ENCODE measurements at regions not wholly inside any gene's neighbourhood (a gene's known extent, or its start where the extent isn't known, plus 50 kb on each side); places are given as distances from the start of the nearest gene placed in this dataset.

DNA sequence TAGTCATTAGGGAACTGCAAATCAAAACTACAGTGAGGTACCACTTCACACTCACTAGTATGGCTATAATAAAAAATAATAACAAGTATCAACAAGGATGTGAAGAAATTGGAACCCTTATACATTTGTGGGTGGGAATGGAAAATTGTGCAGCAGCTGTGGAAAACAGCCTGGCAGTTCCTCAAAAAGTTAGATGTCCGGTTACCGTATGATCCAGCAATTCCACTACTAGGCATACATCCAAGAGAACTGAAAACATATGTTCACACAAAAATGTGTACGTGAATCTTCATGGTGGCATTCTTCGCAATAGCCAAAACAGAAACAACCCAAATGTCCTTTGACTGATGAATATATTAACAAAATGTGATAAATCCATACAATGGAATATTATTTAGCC lies 187.9 kb upstream of the LYSMD4 start:
- no peak for DNase-seq (ENCODE audit: low spot score)

DNA sequence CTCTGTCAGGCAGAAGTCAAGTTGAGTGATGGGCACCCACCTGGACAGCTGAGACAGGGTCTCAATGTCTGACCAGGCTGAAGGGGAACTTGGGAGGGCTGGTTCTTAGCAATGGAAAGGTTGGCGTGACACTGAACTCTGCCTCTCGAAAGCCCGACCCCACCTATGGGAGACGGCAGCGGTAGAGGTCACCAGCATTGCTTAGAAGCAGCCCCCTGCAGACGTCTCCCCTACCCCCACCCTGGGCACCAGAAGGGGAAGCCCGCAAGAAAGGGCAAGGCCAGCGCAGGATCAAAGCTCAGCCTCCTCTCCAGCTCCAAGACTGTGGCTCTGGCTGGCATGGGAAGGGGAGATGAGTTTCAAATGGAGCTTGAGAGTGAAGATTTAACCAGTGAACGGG lies 184.8 kb upstream of the LYSMD4 start:
- DNase-seq (ENCODE audit: low spot score) = no peak

DNA sequence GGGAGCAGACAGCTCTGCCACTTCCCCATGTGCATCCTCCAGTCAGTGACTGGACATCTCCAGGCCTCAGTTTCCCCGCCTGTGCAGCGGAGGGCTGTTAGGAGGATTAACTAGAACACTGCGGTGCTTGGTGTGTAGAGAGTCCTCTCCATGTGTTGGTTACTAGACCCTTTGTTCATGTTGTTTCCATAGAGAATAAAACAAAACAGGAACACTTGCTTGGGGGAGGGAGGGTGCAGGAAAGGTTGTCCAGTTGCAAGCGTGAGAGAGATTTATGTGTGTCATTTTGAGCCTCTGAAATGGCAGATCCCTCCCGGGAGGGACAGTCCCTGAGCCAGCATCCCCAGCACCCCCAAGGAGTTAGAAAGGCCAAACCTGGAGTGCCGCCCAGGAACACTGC lies 184.0 kb upstream of the LYSMD4 start:
- no peak for DNase-seq (ENCODE audit: low spot score)

DNA sequence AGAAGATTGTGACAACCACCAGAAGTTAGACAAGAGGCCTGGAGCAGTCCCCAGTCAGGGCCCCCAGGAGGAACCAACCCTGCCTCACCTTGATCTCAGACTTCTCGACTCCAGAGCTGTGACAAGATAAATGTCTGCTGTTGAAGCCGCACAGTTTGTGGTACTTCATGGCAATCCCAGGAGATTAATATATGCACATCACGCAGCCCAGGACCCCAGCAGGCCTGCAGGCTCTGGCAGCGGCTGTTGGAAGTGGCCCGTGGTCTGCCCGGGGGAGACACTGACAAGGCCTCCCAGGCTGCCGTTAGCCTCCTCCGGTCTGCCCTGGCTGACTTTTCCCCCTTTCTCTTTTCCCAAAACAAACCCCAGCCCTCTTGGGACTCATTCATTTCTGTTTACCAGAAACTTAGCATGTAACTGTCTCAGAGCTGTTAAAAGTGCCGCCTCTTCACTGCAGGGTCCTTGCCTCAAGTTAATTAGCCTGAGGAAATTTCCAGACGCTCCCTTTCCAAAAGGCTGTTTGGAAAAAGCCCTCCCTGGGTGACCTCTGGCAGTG lies 183.5 kb upstream of the LYSMD4 start:
- no peak for DNase-seq (ENCODE audit: low spot score)

DNA sequence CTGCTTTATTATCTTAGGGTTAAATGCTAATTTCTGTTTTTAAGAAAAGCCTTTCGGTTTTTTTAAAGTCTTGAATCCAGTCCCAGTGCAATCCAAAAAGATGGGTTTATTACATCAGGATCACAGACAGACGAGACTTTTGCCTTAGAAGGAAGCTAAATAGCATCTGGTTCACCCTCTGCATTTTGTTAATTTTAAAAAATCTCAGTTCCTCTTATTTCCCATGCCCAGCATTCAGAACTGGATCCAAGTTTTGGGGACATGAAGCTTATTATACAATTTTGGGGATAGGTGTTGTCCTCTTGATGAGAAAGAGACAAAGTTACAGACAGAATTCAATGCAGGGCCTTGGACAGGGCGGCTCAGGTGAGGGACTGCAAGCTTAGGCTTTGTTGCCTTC lies 181.5 kb upstream of the LYSMD4 start:
- no peak for DNase-seq (ENCODE audit: low spot score)

DNA sequence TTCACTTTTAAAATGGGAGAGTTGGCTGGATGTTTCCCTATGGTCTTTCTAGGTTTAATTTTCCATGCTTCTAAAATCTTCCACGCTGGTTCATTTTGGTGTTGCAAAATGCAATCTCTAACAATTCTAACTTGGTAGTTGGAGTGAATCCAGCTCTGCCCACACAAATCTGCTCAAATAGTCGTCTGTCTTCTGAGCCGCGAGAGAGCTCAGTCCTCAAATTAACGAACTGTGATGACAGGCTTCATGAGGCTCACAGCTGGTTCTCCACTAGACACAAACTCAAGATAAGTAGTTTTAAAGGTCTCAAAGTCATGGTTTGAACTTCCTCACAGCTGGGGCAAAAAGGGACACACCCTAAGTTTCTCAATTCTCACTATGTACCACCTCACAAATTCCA lies 178.6 kb upstream of the LYSMD4 start:
- DNase-seq (ENCODE audit: low spot score) = no peak

DNA sequence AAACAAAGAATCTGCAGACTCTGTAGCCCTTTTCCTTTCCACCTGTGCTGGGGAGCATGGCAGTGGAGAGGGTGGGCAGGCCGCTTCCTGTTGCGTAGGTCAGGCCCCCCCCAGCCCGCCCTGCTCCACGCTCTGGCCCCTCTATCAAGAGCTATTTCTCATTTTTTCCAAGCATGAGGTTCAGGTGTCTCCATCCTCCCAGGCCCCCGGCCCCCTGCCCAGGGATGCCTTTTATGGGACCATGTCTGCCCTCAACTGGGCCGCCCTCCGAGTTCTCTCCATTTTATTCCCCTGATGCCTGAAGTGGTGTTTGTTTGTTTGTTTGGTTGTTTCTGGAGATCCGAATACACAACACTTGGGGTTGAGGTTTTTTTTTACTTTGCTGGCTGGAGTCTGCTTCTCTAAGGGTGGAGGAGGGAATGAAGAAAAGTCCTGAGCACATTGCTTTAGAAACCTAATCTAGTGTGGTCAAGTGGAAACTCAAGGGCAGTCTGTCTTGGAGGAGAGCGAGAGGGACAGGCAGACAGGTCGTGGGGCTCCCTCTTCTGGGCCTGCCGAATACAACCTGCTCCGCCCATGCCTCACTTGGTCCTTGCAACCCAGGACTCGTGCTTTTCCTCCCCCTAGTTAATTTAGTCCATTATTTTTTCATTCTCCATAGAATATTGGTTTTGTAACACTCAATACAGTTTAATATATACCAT lies 176.5 kb upstream of the LYSMD4 start:
- DNase-seq (ENCODE audit: low spot score) = no peak

DNA sequence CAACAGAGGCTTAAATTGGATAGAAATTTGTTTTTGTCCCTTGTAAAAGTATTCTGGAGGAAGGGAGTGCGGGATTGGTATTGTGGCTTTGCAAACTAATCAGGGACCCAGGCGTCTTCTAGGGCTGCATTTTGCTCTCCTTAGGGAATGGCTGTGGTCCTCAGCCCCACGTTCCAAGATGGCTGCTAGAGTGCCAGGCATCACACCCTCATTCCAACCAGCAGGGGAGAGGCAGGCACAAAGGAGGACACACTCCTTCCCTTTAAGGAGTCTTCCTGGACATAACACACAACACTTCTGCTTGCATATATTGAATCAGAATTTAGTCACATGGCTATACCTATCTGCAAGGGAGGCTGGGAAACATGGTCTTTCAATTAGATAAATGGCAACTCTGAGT lies 174.5 kb upstream of the LYSMD4 start:
- DNase-seq (ENCODE audit: low spot score) = no peak

DNA sequence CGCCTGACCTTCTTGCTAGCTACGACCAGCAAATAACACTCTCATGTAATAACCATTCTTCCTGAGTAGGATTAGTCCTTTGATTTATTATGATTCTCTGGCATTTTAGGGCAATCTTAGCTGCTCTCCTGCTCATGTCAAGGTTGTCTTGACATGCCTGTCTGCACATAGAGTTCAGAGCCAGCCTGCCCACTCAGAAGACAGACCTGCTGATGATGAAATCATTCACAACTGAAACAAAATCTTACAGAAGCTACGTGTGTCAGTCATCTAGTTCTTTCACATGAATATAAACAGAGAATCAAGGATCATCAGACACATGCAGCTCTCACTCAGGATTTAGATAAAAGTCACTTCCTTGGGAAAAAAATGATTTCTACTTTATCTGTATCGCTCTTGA lies 173.6 kb upstream of the LYSMD4 start:
- DNase-seq (ENCODE audit: low spot score) = no peak

DNA sequence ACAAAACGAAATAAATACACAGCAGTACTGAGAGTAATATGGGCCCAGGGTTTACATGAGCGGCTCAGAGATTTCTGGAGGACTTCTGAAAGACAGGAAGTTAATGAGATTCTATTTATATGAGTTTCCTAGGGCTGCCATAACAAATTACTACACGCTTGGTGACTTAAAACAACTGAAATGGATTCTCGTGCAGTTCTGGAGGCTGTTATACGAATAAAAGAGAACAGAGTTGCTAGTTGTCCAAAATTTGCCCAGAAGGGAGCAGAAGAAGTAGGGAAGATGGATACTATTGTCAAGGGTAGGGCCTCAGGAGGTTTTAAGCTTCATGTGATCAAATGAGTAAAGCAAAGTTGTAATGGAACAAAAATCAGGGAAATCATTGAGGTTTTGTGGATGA lies 173.1 kb upstream of the LYSMD4 start:
- no peak for DNase-seq (ENCODE audit: low spot score)

DNA sequence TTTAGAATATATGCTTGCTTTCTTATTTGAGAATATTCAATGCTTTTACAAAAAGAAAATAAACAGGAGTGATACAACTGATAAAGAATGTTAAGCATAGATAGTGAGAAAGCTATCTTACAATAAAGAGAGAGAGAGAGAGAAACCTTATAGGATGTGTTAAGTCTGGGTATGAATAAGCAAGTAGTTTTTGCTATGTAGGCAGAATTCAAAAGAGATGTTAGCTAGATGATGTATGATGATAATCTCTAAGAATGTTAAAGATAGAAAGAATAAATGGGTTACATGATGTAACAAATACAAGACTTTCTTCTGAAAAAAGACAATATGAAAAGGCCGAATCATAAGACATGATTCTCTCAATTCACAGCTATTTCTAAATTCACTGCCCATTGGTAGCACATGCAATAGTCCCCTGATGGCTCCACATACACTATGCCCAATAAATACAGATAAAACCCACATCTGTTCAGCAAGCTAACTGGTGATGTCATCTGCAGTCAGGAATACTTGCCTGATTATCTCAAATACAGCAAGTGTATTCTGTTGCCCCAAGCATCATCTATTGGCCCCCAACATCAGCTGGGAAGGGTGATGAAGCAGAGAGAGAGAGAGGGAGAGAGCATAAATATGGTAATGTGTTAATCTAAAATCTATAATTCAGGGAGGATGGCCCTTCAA lies 169.2 kb upstream of the LYSMD4 start:
- DNase-seq (ENCODE audit: low spot score) = no peak

DNA sequence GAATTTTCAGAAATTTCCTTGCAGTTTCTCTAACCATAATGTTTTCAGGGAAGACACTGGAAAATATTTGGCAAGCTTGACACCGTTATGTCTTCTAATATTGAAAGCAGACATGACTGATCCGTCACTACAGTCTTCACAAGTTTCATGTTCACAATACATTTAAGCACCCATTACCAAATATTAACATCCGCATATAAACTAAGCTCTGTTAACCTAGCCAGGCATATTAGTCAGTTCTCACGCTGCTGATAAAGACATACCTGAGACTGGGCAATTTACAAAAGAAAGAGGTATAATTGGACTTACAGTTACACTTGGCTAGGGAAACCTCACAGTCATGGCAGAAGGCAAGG lies 162.7 kb upstream of the LYSMD4 start:
- DNase-seq (ENCODE audit: low spot score) = no peak

DNA sequence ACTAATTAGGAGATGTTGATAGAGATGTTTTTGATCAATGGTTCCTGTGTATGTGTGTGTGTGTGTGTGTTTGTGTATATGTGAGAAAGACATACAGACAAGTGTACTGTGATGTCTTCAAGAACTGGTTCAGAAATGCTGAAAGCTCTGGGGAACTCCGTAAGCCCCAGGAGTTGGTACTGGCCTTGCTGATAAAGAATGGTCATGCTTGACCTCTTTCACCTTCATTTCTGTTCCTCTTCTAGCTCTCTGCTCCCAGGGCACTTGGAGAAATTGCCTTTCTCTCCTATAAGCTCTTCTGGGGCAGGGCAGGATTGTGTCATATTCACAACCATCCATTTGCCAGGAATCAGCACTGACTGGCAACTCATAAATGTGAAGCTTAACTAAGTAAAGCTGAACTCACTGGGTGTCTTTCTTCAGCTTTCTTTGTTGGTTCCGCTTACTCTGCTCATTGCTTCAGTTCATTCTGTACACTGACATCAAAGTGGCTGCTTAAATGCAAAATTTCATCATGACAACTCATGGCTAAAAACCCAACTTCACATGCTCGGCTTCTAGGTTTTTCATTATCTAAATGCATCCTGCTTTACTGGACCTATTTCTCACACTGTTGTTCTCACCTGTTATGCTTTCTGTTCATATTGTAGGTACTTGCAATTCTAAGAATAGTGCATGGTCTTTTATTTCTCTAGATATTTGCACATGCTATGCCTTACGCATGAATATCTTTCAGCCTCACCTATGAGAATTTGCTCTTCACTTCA lies 162.1 kb upstream of the LYSMD4 start:
- no peak for DNase-seq (ENCODE audit: low spot score)

DNA sequence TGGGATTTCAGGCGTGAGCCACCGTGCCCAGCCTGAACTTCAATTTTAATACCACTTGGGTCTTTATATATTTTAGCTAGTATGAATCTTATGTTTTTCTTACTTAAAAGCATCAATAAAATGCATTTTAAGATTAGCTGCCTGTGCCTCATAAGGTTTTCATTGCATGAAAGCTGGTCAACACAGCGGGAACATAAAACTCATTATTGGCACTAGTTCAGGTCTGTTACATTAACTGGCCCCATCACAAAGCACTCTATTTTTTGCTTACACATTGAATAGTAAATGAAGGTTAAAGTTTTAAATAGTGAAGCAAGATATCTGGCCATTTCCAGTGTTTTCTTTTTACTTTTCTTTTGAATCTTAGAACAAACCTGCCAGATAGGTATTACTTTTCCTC lies 145.6 kb upstream of the LYSMD4 start:
- no peak for DNase-seq (ENCODE audit: low spot score)

DNA sequence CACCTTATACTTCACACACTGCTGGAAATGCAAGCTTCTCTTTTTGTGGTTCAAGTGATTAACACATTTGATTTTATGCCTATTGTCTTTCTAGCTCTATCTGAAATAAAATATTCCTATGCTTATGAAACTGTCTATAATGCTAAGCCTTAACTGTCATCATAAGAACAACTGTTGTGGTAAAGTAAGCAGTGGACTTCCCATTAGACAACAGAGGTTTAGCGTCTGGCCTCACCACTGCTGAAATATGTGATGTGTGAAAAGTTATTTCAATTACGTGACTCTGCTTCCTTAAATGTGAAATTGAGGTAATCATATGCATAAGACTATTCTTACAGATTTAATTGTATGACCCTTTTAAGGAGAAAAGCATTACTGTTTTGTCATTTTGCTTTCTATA lies 140.2 kb upstream of the LYSMD4 start:
- DNase-seq (ENCODE audit: low spot score) = no peak

DNA sequence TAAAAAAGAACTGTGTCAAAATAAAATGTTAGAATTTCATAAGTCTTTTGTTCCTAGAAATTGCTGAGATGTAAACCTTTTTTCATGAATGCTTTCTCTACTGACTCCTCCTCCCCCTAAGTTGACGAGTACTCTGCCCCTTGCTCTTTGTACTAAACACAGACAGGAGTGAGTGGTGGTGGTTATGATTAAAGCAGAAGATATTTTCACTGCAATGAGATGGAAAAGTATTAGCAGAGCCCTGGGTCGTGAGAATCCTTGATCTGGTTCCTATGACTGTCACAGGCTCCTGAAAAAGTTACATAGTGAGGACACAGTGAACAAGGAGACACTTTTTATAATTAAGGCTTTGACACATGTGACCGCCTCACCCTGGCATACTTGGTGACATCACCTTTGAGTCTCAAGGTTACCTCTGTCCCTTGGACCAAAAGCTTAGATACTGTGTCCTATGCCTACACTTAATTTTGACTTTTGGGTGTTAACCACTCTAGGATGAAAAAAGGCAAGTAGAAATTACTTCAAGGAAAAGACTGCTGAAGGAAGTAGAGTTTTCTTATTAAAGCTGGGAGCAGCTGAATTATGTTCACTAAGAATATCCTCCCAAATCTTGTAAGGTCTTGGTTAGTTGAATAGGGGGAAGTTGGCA lies 130.4 kb upstream of the LYSMD4 start:
- DNase-seq (ENCODE audit: low spot score) = no peak

DNA sequence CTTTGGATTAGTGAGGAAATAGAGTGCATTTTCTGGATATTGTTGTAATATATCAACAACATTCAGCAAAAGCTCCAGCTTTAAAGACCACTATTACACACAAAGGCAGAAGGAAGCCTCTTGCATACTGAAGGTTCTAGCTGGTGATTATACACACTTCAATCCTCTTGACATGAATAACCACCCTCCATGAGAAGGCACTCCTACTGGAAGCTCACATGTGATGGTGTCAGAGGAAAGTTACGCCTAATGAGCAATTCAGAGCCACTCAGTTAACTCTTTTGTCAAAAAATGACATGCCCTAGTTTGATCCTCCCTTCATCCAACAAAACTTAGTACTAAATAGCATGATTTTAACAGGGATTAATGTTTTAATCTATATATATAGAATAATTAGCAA lies 124.6 kb upstream of the LYSMD4 start:
- no peak for DNase-seq (ENCODE audit: low spot score)

DNA sequence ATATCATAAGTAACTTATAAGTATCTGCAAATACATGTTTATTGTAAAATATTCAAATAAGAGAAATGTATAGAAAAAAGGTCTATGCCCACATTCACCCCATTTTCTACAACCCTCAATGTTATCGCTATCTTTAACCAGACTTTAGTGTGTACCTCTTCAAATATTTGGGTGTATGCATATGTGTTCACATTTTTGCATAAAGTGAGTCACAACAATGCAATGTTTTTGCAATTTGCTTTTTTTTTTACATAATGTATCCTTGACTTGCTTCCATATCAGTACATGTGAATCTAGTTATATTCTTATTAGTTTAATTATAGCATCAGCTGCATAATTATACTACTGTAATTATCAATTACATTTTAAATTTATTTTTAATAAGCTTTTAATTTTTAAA lies 117.3 kb upstream of the LYSMD4 start:
- no peak for DNase-seq (ENCODE audit: low spot score)

DNA sequence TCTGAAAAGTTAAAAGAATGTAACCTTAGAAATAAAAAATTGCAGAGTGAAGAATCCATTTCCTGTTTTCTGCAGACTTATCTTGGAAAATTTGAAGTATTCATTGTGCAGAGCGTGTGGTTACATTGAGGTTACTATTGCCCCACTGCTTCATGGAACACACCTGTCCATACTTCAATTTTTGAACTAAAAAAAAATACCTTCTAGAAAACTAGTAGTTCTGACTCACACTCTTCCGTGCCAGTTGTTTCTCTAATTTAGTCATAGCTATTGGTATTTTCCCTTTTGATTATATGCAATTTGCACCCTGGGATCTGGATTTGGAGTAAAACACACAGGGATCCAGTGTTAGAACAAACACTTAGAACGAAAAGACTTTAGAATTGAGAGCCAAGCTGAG lies 111.8 kb upstream of the LYSMD4 start:
- DNase-seq (ENCODE audit: low spot score) = no peak

DNA sequence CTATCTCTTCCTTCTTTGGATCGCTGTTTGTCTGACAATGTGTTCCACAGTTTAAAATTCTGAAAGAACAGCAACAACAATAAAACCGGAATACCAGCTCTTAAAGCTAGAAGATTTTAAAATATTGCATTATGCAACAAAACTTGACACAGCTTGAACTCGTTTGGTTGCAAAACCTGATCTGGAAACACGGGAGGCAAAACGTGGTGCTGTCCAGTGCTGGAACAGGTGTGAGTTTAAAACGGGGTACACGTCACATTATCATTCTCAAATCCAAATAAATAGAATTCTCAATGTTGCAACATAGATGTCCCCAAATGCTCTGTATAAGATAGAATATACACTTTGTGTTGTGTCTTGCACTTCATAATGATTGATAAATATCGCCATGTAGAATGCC lies 110.9 kb upstream of the LYSMD4 start:
- no peak for DNase-seq (ENCODE audit: low spot score)

DNA sequence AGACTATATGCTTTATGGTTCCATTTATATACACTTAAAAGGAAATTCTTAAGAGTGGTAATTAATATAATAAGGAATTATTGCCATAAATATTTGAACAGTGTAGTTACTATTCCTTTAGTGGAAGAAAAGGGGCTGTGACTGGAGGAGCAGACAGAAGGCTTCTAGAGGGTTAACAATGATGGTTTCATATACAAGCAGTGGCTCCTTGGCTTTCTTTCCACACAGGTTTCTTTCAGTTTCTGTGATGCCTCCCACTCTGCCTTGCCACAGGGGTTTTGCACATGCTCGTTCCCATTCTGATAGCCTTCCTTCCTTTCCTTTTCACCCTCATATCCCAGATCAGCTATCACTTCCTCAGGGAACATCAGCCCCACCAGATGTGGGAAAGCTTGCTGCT lies 108.8 kb upstream of the LYSMD4 start:
- no peak for DNase-seq (ENCODE audit: low spot score)

DNA sequence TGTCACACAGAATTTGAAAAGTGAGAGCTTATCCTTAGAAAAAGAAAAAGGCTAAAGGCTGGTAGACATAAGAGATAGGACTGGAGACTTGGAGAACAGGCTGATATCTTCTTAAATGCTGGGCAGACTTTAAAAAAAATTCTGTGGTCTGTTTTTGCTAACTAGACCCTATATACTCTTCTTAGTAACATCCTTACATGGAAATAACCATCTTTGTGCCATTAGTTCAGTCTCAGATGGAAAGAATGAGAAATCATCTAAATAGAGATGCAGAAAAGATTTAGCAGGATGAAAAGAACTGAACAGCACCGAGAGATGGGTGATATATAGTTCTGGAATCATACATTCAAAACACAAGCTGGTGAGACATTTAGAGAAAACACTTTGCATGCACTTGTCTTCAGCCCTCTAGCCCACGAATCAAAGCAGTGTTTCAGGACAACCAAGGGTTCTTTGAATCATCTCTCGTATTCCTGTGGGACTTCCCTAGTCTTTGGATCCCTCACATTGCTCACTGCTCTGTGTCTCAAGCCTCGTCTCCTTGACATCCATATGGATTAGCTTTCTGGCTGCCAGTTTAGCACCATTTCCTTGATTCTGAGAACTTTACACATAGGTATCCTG lies 93.0 kb upstream of the LYSMD4 start:
- no peak for DNase-seq (ENCODE audit: low spot score)

Data from SK-N-DZ (cell line).